HFF-Myc (cell line): ENCODE measurements at regions not wholly inside any gene's neighbourhood (a gene's known extent, or its start where the extent isn't known, plus 50 kb on each side); places are given as distances from the start of the nearest gene placed in this dataset.

Source experiments
- DNase-seq: peaks from one replicate; pipeline ENCODE4 v3.0.0-alpha.2; 2011; ENCODE audit warnings: low read depth; ENCODE audit errors: extremely low read depth
- H3K4me3 ChIP-seq: replicated peaks from 2 replicates; pipeline ENCODE4 v1.5.1; 2011; ENCODE audit warnings: low read depth, mild to moderate bottlenecking, control low read depth, low read length
- CTCF ChIP-seq: IDR thresholded peaks from 2 replicates; pipeline ENCODE4 v1.5.1; 2012; ENCODE audit warnings: mild to moderate bottlenecking, low read depth, low read length, control low read depth; ENCODE audit errors: missing control alignments

- H3K4me3 ChIP-seq = no peak overlapping the region
- no peak for DNase-seq
- no peak for TF ChIP-seq CTCF
Observed at GRCh38 chr2:224183086-224183485, 144.0 kb upstream of the SERPINE2 start.

GRCh38 chr2:224182498-224182897 lies 143.4 kb upstream of the SERPINE2 start:
- H3K4me3 ChIP-seq = no peak overlapping the region
- no peak for DNase-seq
- TF ChIP-seq CTCF = no peak

- H3K4me3 ChIP-seq = no peak overlapping the region
- no peak for DNase-seq
- no peak for TF ChIP-seq CTCF
Observed at GRCh38 chr2:224181534-224182155, 142.6 kb upstream of the SERPINE2 start.

- TF ChIP-seq CTCF = no peak
- no peak for DNase-seq
- H3K4me3 ChIP-seq = no peak overlapping the region
Observed at GRCh38 chr2:224180810-224181209, 141.7 kb upstream of the SERPINE2 start.

- no peak overlapping the region for H3K4me3 ChIP-seq
- no peak for TF ChIP-seq CTCF
- no peak for DNase-seq
Observed at GRCh38 chr2:224178056-224178455, 139.0 kb upstream of the SERPINE2 start.

- DNase-seq = no peak
- no peak overlapping the region for H3K4me3 ChIP-seq
- no peak for TF ChIP-seq CTCF
Observed at GRCh38 chr2:224175538-224175937, 136.5 kb upstream of the SERPINE2 start.

- TF ChIP-seq CTCF = no peak
Observed at GRCh38 chr2:224174990-224175389, 135.9 kb upstream of the SERPINE2 start.

More at GRCh38 chr2:224174990-224175389, 135.9 kb upstream of the SERPINE2 start:
- no peak for DNase-seq
- H3K4me3 ChIP-seq = no peak overlapping the region
